ENCODE measurements at regions not wholly inside any gene's neighbourhood (a gene's known extent, or its start where the extent isn't known, plus 50 kb on each side); places are given as distances from the start of the nearest gene placed in this dataset.

DNA sequence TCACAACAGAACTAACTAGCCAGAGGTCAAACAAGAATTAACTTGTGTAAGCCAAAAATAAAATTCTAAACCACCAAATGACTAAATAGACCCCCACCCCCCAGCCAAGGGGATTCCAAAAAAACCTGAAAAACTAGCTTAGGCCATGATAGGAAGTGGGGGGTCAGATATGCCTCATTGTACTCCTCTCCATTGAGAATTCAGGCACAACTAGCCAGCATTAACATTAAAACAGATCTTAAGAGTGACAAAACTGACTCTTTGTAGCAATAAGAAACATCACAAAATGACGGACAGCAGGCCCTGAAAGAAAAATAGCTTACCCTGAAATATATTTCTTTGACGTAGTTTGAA lies 103.0 kb upstream of the ETV3 start:
- Mint-ChIP-seq H3K9me3 (no peaks in the 10 kb centered on the region), H3K4me3 (no peak overlapping the region), H3K4me1 (ENCODE audit: low read depth) (no peaks in the 10 kb centered on the region), H3K36me3 (ENCODE audit: low read depth) (no peaks in the 10 kb centered on the region), H3K27me3 (ENCODE audit: insufficient read depth) (peaks cover 5% of the 10 kb centered on the region; the same call in 1 of the 2 replicates), H3K27ac (no peak overlapping the region)
- no peak for DNase-seq
- TF ChIP-seq, protein P1, sequence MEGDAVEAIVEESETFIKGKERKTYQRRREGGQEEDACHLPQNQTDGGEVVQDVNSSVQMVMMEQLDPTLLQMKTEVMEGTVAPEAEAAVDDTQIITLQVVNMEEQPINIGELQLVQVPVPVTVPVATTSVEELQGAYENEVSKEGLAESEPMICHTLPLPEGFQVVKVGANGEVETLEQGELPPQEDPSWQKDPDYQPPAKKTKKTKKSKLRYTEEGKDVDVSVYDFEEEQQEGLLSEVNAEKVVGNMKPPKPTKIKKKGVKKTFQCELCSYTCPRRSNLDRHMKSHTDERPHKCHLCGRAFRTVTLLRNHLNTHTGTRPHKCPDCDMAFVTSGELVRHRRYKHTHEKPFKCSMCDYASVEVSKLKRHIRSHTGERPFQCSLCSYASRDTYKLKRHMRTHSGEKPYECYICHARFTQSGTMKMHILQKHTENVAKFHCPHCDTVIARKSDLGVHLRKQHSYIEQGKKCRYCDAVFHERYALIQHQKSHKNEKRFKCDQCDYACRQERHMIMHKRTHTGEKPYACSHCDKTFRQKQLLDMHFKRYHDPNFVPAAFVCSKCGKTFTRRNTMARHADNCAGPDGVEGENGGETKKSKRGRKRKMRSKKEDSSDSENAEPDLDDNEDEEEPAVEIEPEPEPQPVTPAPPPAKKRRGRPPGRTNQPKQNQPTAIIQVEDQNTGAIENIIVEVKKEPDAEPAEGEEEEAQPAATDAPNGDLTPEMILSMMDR (IDR thresholded peaks at IDR 0.05): no peak

DNA sequence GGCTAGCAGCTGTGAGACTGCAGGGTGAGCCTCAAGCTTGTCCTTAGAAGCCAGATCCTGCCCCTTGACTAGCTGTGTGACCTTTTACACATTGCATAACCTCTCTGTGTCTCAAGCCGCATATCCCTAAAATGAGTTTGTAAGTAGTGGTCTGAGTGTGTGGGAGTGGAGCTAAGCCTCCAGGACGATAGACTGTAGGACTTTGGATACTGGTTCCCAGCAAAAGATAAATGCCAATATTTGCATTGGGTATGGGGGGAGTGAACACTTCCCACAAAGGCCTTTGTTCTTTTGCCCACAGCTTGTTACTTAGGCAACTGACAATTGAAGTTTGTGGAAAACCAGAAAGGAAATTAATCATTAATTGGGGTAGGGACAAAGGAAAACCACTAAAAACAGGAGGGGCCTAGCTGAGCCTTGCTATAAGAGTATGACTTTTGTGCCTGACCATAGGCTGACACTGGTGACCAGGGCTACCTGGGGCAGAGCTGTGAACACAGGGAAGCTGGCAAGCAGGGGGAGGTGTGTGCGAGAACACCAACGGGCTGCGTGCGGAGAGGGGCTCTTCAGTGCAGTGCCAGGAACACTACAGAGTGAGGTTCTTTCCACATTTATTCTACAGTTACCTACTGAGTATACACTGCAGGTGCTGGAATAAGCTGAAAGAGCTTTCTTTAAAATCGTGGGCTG lies 102.4 kb upstream of the ETV3 start:
- no peaks in the 10 kb centered on the region for H3K4me1 Mint-ChIP-seq (ENCODE audit: low read depth)

DNA sequence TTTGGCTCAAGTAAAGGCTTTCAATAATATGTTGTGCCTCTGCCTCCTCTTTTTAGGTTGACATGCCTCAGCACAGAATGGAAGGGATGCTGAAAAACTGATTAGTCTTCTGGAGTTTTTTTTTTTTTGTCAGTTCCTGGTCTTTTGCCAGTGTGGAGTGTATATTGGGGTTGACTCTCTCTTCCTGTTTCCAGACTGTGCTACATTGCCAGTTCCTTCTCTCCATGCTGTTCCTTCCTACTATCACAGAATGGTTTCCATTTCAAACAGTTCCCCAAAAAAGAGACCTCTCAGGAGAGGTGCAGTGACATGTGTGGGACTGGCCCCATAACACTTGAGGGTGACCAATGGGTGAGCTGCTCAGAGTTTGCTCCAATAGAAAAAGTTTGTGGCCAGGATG lies 101.7 kb upstream of the ETV3 start:
- Mint-ChIP-seq H3K27ac (no peak overlapping the region), H3K4me1 (ENCODE audit: low read depth) (no peaks in the 10 kb centered on the region)

More for the DNA sequence above, 102.4 kb upstream of the ETV3 start:
- Mint-ChIP-seq H3K4me3 (no peak overlapping the region), H3K27me3 (ENCODE audit: insufficient read depth) (peaks cover 5% of the 10 kb centered on the region), H3K9me3 (no peaks in the 10 kb centered on the region), H3K27ac (no peak overlapping the region), H3K36me3 (ENCODE audit: low read depth) (no peaks in the 10 kb centered on the region)
- TF ChIP-seq, protein P1 (IDR thresholded peaks at IDR 0.05): no peak
- DNase-seq: no peak

DNA sequence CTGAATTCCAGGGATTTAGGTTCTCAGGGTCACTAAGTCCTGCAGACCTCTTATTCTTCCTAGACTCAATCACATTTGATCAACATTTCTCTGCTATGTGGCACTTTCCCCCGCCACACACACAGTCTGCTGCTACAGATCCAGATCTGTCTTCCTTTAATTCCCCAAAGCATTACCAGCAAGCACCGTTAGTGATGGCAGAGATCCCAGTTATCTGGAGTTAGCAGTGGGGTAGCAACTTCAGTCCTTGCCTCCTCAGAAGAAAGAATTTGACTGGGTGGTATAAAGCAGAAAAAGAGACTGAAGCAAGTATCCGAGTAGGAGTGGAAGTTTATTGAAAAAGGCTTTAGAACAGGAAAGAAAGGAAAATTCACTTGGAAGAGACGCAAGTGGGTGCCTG lies 100.4 kb upstream of the ETV3 start:
- Mint-ChIP-seq H3K27ac (no peak overlapping the region), H3K4me3 (no peak overlapping the region), H3K4me1 (ENCODE audit: low read depth) (no peaks in the 10 kb centered on the region), H3K9me3 (no peaks in the 10 kb centered on the region), H3K36me3 (ENCODE audit: low read depth) (no peaks in the 10 kb centered on the region), H3K27me3 (ENCODE audit: insufficient read depth) (peaks cover 8% of the 10 kb centered on the region)
- DNase-seq: no peak
- TF ChIP-seq, protein P1 (IDR thresholded peaks at IDR 0.05): no peak

More for the DNA sequence above, 101.7 kb upstream of the ETV3 start:
- TF ChIP-seq, protein P1 (IDR thresholded peaks at IDR 0.05): no peak
- DNase-seq: no peak
- H3K27me3 Mint-ChIP-seq (ENCODE audit: insufficient read depth): peaks cover 8% of the 10 kb centered on the region
- no peak overlapping the region for H3K4me3 Mint-ChIP-seq
- H3K36me3 Mint-ChIP-seq (ENCODE audit: low read depth): no peaks in the 10 kb centered on the region
- H3K9me3 Mint-ChIP-seq: no peaks in the 10 kb centered on the region

DNA sequence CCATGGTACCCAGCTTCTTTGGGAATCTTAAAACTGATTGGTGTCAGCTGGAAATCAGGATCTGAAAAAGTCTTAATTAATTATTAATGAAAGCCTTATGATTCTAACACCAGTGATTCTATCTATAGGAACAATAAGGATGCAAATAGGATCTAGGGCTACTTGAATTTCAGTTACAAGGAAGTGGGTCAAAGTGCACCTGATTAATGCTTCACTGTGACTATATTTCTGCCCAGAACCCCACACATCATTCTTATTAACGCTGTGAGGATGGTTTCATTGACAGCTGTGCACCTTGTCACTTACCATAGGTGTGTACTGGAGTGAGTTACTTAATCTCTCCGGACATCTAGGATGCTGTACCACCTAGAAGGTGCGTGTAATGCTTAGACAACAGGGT lies 99.8 kb upstream of the ETV3 start:
- no peaks in the 10 kb centered on the region for H3K9me3 Mint-ChIP-seq
- no peak overlapping the region for H3K27ac Mint-ChIP-seq
- no peaks in the 10 kb centered on the region for H3K4me1 Mint-ChIP-seq (ENCODE audit: low read depth)
- no peak for DNase-seq
- no peaks in the 10 kb centered on the region for H3K36me3 Mint-ChIP-seq (ENCODE audit: low read depth)
- H3K27me3 Mint-ChIP-seq (ENCODE audit: insufficient read depth): peaks cover 8% of the 10 kb centered on the region
- TF ChIP-seq, protein P1 (IDR thresholded peaks at IDR 0.05): no peak
- H3K4me3 Mint-ChIP-seq: no peak overlapping the region

Measured in HFFc6 (cell line).